Immature natural killer cell (primary cell): ENCODE measurements at regions not wholly inside any gene's neighbourhood (a gene's known extent, or its start where the extent isn't known, plus 50 kb on each side); places are given as distances from the start of the nearest gene placed in this dataset.

Experiments
- DNase-seq, 3 donors: peaks; one replicate each; pipeline ENCODE4 v3.0.0; 2022; ENCODE audit warnings: mixed read lengths in 1 of 3
- H3K27ac Mint-ChIP-seq, 6 donors: one replicate each; pipeline ENCODE4 v1.8.0; 2020; ENCODE audit warnings: mixed read lengths in 6 of 6, mild to moderate bottlenecking in 5 of 6, inconsistent platforms in 4 of 6, moderate library complexity in 3 of 6
- H3K27me3 Mint-ChIP-seq, 3 donors: one replicate each; pipeline ENCODE4 v1.8.0; 2020 to 2021; ENCODE audit warnings: low read depth in 3 of 3, mild to moderate bottlenecking in 3 of 3, mixed read lengths in 3 of 3, moderate library complexity in 3 of 3, inconsistent platforms in 1 of 3
- H3K36me3 Mint-ChIP-seq, 3 donors: one replicate each; pipeline ENCODE4 v1.8.0; 2020; ENCODE audit warnings: mixed read lengths in 3 of 3, inconsistent platforms in 2 of 3, mild to moderate bottlenecking in 2 of 3
- H3K4me1 Mint-ChIP-seq, 2 donors: one replicate each; pipeline ENCODE4 v1.8.0; 2020; ENCODE audit warnings: inconsistent platforms in 2 of 2, mild to moderate bottlenecking in 2 of 2, mixed read lengths in 2 of 2, moderate library complexity in 1 of 2
- H3K4me3 Mint-ChIP-seq, 5 donors: one replicate each; pipeline ENCODE4 v1.8.0; 2020; ENCODE audit warnings: mild to moderate bottlenecking in 5 of 5, mixed read lengths in 5 of 5, inconsistent platforms in 3 of 5, moderate library complexity in 3 of 5
- H3K9me3 Mint-ChIP-seq, 6 donors: one replicate each; pipeline ENCODE4 v1.8.0; 2020; ENCODE audit warnings: mild to moderate bottlenecking in 6 of 6, mixed read lengths in 6 of 6, inconsistent platforms in 4 of 6, moderate library complexity in 3 of 6

GRCh38 chr12:65517656-65518210 is 239.2 kb downstream of the MSRB3 start:
- no peak overlapping the region for H3K4me3 Mint-ChIP-seq
- H3K36me3 Mint-ChIP-seq: no peaks in the 10 kb centered on the region
- H3K27me3 Mint-ChIP-seq: peaks cover 0 to 6% (median 0%) of the 10 kb centered on the region in 3 donors
- no peak for DNase-seq
- no peak overlapping the region for H3K27ac Mint-ChIP-seq
- peaks cover 0 to 5% (median 0%) of the 10 kb centered on the region in 6 donors for H3K9me3 Mint-ChIP-seq
- no peaks in the 10 kb centered on the region for H3K4me1 Mint-ChIP-seq

- H3K27ac Mint-ChIP-seq: no peak overlapping the region
- peaks cover 0 to 5% (median 0%) of the 10 kb centered on the region in 6 donors for H3K9me3 Mint-ChIP-seq
- DNase-seq: no peak
- no peaks in the 10 kb centered on the region for H3K36me3 Mint-ChIP-seq
- H3K4me3 Mint-ChIP-seq: no peak overlapping the region
- no peaks in the 10 kb centered on the region for H3K4me1 Mint-ChIP-seq
- H3K27me3 Mint-ChIP-seq: peaks cover 0 to 6% (median 0%) of the 10 kb centered on the region in 3 donors
These were observed 240.3 kb downstream of the MSRB3 start for GRCh38 chr12:65518771-65519170.

- H3K27ac Mint-ChIP-seq: no peak overlapping the region
- H3K4me3 Mint-ChIP-seq: no peak overlapping the region
- DNase-seq: no peak
- H3K9me3 Mint-ChIP-seq: peaks cover 0 to 6% (median 0%) of the 10 kb centered on the region in 6 donors
- H3K4me1 Mint-ChIP-seq: no peaks in the 10 kb centered on the region
- H3K36me3 Mint-ChIP-seq: no peaks in the 10 kb centered on the region
- H3K27me3 Mint-ChIP-seq: peaks cover 0 to 8% (median 0%) of the 10 kb centered on the region in 3 donors
These were observed 242.2 kb downstream of the MSRB3 start for GRCh38 chr12:65520658-65521057.

DNA sequence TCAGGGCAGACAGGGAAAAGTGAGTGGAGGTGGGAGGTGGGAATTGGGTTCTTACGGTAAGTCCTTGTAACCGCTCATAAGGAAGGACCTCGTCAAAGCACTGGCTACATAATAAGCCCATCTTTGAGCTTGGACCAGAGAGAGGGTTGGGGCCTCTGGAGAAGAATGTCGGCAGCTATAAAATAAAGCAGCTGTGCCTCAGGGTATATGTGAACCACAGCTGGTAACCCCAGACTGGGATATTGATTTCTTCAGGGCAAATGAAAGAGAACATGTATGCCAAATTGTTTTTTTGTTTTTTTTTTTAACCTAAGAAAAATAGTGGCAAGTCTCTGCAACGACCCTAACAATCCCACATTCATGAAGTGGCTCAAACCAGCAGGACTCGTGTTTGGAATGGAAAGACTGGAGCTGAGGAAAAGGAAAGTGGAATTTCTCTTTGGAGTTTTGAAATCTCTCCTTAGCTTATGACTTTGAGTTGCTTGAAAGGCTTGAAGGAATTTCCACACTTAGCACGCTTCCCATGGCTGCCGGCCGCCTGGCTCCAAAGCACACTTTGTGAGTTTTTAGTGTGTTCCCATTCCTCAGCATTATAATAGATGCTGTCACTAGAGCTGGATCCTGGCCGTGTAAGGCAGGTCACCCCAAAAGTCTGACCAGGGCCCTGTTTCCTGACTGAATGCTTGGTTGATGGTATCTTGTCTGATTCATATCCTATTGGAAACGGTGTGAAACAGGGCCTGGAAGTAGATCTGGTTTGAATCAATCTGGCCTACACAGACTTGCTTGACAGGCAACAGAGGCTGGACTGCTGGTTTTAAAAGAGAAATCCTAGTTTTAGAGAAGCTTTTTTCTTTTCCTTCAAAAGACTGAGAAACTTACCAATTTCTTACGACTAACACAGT is 244.7 kb downstream of the MSRB3 start:
- no peaks in the 10 kb centered on the region for H3K36me3 Mint-ChIP-seq
- no peak for DNase-seq
- no peaks in the 10 kb centered on the region for H3K4me1 Mint-ChIP-seq
- peaks cover 0 to 8% (median 0%) of the 10 kb centered on the region in 3 donors for H3K27me3 Mint-ChIP-seq
- peaks cover 0 to 6% (median 0%) of the 10 kb centered on the region in 6 donors for H3K9me3 Mint-ChIP-seq
- H3K4me3 Mint-ChIP-seq: no peak overlapping the region
- no peak overlapping the region for H3K27ac Mint-ChIP-seq

DNA sequence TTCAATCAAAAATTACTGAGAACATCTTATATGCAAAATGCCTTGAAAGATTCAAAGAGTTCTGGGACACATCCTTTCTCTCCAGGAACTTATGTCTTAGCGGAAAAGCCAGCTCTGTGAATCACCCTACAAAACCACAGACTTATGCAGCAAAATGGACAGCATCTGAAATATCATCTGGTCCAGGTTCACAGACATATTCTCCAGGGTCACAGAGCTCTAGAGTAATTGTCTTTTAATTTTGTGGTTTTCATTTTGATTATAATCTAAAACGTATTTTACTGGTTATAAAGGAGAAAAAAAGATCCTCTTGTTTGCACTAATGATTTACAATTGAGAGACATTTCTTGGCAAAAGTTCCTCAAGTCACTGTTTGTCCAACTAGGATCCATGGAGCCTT is 246.2 kb downstream of the MSRB3 start:
- H3K36me3 Mint-ChIP-seq: no peaks in the 10 kb centered on the region
- no peak overlapping the region for H3K4me3 Mint-ChIP-seq
- H3K27ac Mint-ChIP-seq: no peak overlapping the region
- H3K4me1 Mint-ChIP-seq: no peaks in the 10 kb centered on the region
- peaks cover 0 to 10% (median 0%) of the 10 kb centered on the region in 3 donors for H3K27me3 Mint-ChIP-seq
- no peak for DNase-seq
- peaks cover 0 to 6% (median 0%) of the 10 kb centered on the region in 6 donors for H3K9me3 Mint-ChIP-seq

DNA sequence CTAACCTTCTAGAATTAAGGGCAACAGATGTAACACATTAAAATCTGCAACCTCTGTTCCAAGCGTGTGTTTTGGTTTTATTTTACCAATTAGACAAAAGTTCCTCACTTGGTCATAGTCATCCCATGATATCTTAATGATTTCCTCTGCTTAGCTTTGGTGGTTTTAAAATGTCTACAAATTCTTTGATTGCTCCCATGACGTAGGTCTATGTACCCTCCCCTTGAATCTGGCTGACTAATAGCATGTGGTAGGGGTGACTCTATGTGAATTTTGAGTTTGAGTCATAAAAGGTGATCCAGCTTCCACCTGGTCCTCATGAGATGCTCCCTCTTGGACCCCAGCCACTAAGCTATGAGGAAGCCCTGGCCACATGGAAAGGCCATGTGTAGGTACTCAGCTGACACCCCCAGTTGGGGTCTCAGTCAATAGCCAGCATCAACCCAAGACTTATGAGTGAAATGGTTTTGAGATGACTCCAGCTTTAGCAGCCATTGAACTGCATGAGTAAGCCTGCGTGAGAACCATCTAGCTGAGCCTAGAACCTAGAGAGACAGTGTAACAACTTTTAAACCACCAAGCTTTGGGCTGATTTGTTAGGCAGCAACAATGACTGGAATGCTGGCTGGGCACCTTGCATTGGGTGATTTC is 247.1 kb downstream of the MSRB3 start:
- Mint-ChIP-seq H3K4me1 (no peaks in the 10 kb centered on the region), H3K36me3 (no peaks in the 10 kb centered on the region), H3K27me3 (peaks cover 0 to 9% (median 0%) of the 10 kb centered on the region in 3 donors), H3K9me3 (peaks cover 0 to 6% (median 0%) of the 10 kb centered on the region in 6 donors), H3K27ac (no peak overlapping the region), H3K4me3 (no peak overlapping the region)
- DNase-seq: no peak

DNA sequence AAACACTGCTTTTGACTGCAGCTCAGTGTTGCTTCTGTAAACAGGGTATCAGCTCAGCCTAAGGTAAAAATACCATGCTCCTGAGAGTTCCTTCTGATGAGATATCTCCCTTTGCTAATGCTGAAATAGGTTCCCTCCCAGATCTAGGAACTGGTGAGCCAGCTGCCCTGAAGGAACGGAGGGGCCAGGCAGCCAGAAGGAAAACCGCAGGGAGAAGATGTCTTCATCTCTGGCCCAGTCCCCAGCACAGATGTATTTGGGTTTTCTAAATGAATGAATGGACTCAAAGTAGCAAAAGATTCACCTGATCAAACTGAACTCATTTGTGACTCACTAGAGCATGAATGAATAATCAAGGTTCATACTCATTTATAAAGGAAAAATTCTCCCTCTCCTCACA is 247.8 kb downstream of the MSRB3 start:
- H3K27ac Mint-ChIP-seq: no peak overlapping the region
- H3K36me3 Mint-ChIP-seq: no peaks in the 10 kb centered on the region
- peaks cover 0 to 5% (median 0%) of the 10 kb centered on the region in 6 donors for H3K9me3 Mint-ChIP-seq
- peaks cover 0 to 8% (median 0%) of the 10 kb centered on the region in 3 donors for H3K27me3 Mint-ChIP-seq
- H3K4me1 Mint-ChIP-seq: no peaks in the 10 kb centered on the region
- H3K4me3 Mint-ChIP-seq: no peak overlapping the region
- DNase-seq: no peak

DNA sequence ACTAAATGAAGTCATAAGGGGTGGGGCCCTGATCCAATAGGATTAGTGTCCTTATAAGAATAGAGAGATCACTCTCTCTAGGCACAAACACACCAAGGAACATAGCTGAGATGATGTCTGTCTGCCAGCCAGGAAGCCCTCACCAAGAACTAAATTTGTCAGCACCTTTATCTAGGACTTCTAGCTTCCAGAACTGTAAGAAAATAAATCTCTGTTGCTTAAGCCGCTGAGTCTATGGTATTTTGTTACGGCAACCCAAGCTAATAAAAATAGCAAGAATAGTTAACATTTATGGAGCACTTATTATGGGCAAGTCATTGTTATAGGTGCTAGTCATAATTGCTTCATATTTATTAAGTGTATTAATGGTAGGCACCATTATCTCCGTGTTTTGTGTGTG is 249.6 kb downstream of the MSRB3 start:
- H3K36me3 Mint-ChIP-seq: no peaks in the 10 kb centered on the region

GRCh38 chr12:65529106-65529505 is 250.6 kb downstream of the MSRB3 start:
- Mint-ChIP-seq H3K27me3 (peaks cover 0 to 5% (median 0%) of the 10 kb centered on the region in 3 donors), H3K9me3 (no peaks in the 10 kb centered on the region), H3K36me3 (no peaks in the 10 kb centered on the region), H3K4me3 (no peak overlapping the region), H3K4me1 (no peaks in the 10 kb centered on the region), H3K27ac (no peak overlapping the region)
- no peak for DNase-seq

More for the DNA sequence above, 249.6 kb downstream of the MSRB3 start:
- no peak overlapping the region for H3K4me3 Mint-ChIP-seq
- H3K4me1 Mint-ChIP-seq: no peaks in the 10 kb centered on the region
- no peak for DNase-seq
- H3K27ac Mint-ChIP-seq: no peak overlapping the region
- H3K27me3 Mint-ChIP-seq: peaks cover 0 to 8% (median 0%) of the 10 kb centered on the region in 3 donors
- H3K9me3 Mint-ChIP-seq: peaks cover 0 to 2% (median 0%) of the 10 kb centered on the region in 6 donors

DNA sequence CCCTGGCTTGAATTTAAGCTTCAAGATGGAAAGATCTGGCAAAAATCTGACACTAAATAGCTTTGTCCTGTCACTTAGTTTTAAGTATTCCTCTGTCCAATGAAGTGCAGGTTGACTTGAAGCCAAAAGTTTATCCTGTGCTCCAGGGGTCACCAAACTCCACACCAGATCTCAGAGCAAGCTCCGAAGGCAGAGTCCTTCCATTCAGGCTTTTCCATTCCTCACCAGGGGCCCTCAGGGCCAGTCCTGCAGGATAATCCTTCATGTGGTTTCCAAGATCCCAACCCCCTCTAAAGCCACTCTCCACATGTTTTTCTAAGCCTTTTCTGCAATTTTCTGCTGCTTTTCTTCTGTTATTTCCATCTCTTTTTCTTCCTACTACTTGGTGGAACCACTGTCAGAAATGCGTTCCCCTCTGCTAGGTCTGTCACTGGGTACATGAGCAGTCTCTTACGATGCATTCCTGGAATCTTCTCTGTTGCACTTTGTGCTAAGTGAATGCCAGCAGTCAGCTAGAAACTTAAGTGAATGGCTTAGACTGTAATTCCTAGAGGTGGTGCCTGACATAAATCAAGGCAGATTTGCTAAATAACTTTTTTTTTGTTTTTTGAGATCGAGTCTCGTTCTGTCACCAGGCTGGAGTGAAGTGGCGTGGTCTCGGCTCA is 251.4 kb downstream of the MSRB3 start:
- Mint-ChIP-seq H3K27me3 (peaks cover 0 to 5% (median 0%) of the 10 kb centered on the region in 3 donors), H3K27ac (no peak overlapping the region), H3K9me3 (no peaks in the 10 kb centered on the region), H3K4me1 (no peaks in the 10 kb centered on the region), H3K36me3 (no peaks in the 10 kb centered on the region), H3K4me3 (no peak overlapping the region)
- no peak for DNase-seq

- Mint-ChIP-seq H3K27me3 (peaks cover 0 to 5% (median 2%) of the 10 kb centered on the region in 3 donors), H3K4me3 (no peak overlapping the region), H3K4me1 (no peaks in the 10 kb centered on the region), H3K27ac (no peak overlapping the region), H3K9me3 (no peaks in the 10 kb centered on the region), H3K36me3 (no peaks in the 10 kb centered on the region)
- DNase-seq: no peak
These were observed 253.7 kb downstream of the MSRB3 start for GRCh38 chr12:65532162-65532561.

- H3K4me3 Mint-ChIP-seq: no peak overlapping the region
- H3K27me3 Mint-ChIP-seq: peaks cover 0 to 5% (median 2%) of the 10 kb centered on the region in 3 donors
- H3K27ac Mint-ChIP-seq: no peak overlapping the region
- DNase-seq: no peak
- no peaks in the 10 kb centered on the region for H3K36me3 Mint-ChIP-seq
- H3K9me3 Mint-ChIP-seq: peaks cover 0 to 1% (median 0%) of the 10 kb centered on the region in 6 donors
- no peaks in the 10 kb centered on the region for H3K4me1 Mint-ChIP-seq
These were observed 254.3 kb downstream of the MSRB3 start for GRCh38 chr12:65532764-65533163.

- no peak overlapping the region for H3K27ac Mint-ChIP-seq
- H3K4me3 Mint-ChIP-seq: no peak overlapping the region
- H3K36me3 Mint-ChIP-seq: no peaks in the 10 kb centered on the region
- no peaks in the 10 kb centered on the region for H3K4me1 Mint-ChIP-seq
- peaks cover 0 to 5% (median 0%) of the 10 kb centered on the region in 6 donors for H3K9me3 Mint-ChIP-seq
- no peak for DNase-seq
- H3K27me3 Mint-ChIP-seq: peaks cover 0 to 5% (median 2%) of the 10 kb centered on the region in 3 donors
These were observed 254.8 kb downstream of the MSRB3 start for GRCh38 chr12:65533177-65533883.
